HG02852 (cell line): ENCODE measurements at regions not wholly inside any gene's neighbourhood (a gene's known extent, or its start where the extent isn't known, plus 50 kb on each side); places are given as distances from the start of the nearest gene placed in this dataset.
A peak's percentile ranks its signal among the peaks of the same experiment; 100 is the strongest.

Source experiments
- ATAC-seq: cut with Tn5 transposase; IDR thresholded peaks from one replicate; pipeline ENCODE4 v1.9.1; 2021; ENCODE audit warnings: mild to moderate bottlenecking, moderate library complexity; ENCODE audit not compliant: unreplicated experiment

DNA sequence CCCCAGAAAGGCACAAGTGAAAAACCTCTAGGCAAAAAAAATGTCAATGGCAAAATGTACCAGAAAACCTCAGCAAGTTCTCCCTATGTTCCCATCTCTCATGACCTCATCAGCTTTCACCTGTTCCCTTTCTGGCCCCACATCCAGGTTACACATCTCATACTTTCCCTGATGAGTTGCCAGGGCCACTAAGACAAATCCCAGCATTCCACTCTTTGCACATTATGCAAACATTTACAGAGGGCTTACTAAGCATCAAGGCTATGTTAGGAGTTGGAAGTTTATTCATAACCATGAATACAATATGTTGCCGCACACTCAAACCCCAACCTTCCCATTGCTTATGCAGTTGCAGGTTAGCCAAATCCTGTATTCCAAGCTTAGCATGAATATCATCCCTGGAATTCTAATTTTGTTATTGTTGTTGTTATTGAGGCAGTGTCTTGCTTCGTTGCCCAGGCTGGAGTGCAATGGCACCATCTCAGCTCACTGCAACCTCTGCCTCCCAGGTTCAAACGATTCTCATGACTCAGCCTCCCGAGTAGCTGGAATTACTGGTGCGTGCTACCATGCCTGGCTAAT lies 129.3 kb upstream of the UBE2E2 start:
- ATAC-seq: no peak

DNA sequence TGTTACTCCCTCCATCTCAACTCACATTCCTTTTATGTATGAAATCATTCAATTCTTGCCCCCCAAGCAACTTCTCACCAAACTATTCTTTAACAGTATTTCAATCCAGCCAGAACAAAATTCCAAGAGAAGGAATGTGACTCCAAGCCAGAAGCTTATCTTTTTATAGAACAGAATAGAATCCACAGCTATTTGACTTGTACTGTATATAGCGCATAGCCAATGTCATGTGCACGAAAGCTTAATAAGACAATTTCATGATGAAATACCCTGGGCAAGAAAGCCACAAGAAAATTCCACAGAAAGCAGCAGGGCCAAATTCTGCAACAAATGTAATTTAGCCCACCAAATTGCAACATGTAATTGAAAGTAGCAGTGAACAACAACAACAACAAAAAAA lies 127.6 kb upstream of the UBE2E2 start:
- no peak for ATAC-seq

DNA sequence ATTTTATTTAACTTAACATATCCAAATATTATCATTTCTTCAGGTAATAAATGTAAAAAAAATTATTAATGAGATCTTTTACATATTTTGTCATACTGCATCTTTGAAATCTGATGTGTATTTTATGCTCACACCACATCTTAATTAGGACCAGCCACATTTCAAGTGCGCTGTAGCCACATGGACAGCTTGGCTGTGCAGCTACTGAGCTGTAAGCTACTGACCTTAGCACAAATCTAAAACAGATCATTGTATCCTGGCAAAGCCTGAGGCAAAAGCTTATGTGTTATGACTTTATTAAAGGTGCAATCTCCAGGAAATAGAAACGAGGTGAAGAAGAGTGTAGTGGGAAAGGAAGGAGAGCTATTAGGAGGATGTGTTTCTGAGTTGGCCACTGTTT lies 126.7 kb upstream of the UBE2E2 start:
- ATAC-seq: no peak

DNA sequence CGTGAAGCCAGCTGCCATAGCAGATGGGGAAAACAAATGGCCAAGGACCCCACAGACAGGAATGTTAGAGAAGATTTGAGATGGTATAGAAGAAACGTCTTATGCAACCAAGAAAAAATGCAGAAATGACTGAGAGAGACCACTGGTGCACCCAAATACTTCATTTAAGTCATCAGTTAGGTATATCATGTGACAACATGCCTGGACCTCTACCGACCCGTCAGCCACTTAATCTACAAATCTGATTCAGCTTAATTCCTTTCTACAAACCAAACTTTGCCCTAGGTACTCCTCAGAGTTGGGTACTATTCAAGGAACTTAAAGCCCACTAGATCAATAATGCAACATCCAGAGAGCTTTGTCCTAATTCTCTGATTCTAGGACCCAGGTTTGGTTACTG lies 126.0 kb upstream of the UBE2E2 start:
- no peak for ATAC-seq

DNA sequence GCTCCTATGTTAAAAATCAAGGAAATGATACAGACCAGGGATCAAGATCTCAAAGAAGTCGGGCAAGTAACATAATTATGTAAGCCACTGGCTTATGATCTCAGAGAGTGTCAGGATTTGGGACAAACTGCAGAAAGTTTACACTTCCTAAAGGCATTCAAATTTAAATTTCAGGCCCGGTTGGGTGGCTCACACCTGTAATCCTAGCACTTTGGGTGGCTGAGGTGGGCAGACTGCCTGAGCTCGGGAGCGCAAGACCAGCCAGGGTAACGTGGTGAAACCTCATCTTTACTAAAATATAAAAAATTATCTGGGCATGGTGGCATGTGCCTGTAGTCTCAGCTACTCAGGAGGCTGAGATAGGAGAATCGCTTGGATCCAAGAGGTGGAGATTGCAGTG lies 124.4 kb upstream of the UBE2E2 start:
- ATAC-seq: no peak

DNA sequence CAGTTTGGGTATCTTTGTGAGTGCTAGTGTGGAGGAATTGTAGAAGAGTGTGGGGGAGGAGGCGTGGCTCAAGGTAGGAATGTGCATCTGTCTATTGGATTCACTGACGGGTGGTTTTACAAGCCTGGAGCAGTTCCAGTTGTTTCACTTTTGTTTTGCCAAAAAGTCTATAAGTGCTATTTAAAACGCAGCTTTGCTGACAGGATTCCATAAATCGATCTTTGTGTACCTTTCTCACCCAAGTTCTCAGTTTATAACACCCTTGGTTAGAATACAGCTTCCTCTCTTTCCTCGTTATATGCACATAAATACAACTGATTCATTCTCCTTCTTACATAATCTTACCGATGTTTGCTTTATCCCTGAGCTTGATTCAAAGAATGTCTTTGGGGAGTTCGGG lies 123.2 kb upstream of the UBE2E2 start:
- ATAC-seq: no peak

DNA sequence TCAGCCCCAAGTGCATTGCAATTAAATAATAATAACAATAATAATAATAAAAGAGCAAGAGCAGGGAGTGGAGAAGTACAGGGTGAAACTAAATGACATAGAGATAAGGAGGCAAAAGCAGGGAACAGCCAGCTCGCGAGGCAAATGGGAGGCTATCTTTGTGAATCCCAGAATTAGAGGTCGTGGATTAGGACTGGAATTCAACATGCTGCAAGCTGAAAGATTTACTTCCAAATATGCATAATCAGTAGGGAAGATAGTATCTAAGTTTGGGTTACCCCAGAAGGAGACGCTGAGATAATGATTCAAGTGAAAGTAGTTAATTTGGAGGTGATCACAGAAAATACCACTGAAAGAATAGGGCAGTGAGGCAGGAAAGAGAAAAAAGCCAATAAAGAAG lies 119.4 kb upstream of the UBE2E2 start:
- ATAC-seq: no peak

DNA sequence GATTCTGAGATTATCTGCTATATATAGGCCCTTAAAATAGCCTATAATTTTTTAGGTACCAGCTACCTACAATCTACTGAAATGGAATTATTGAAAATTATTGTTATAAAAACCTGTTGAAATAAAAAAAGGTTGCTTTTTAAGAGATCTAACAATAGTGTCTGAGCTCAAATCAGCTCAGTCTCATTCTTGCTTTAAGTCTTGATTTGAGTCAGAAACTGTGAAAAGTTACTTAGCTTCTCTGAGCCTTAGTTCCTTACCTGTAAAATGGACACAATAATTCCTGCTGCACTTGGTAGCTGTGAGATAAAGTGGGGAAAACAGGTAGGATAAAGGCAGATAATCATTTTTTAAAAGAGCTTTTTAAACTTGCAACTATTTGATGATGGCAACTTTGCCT lies 118.8 kb upstream of the UBE2E2 start:
- ATAC-seq: peak; percentile 70

DNA sequence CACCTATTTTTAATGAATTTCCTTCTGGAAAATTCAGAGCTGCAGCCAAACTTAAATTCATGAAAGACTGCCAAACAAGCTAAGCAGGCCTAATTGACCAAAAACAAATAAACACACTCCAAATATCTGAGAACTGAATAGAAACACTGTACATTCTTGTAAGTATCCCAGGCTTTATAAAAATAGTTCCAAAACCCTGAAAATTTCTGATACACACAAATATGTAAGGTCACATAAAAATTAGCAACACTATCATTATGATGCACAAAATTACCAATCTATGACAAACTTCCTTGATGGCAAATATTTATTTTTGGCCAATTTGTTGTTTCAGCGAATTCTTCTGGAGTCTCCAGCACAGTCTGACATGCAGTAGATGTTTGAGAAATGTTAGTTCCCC lies 117.9 kb upstream of the UBE2E2 start:
- no peak for ATAC-seq

DNA sequence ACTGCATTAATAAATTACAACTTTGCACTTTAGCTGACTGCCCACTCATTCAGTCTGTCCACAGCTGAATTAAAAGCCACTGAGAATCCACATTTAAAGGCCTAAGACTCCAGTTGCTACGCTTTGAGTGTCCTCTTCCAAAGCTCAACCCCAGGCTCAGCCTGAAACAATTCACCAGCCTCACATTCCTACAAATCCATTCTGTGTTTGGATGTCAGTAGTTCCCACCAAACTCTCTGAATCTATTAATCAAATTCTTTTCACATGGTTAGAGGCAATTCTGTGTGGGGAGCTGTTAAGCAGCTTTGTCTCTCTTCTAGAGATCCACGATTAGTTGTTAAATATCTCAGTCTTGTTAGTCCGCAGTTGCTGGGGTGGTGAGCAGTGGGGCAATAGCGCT lies 116.8 kb upstream of the UBE2E2 start:
- ATAC-seq: no peak

DNA sequence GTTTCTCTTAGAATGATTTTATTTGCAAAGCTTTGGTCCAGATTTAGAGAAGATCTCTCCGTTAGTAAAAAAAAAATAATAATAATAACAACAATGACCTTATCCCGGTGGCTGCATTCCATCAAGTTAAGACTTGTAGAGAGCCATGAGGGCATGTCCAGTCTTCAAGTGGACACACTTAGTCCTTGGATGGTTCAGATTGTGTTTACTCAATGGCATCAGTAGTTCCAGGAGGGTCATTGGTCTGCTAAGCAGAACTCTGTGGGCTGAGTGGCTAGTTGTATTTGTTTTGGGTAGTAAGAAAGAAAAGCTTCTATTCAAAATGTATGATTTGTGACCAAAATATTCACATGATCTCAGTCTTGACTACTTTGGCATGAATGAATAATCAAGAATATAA lies 116.3 kb upstream of the UBE2E2 start:
- ATAC-seq: no peak

DNA sequence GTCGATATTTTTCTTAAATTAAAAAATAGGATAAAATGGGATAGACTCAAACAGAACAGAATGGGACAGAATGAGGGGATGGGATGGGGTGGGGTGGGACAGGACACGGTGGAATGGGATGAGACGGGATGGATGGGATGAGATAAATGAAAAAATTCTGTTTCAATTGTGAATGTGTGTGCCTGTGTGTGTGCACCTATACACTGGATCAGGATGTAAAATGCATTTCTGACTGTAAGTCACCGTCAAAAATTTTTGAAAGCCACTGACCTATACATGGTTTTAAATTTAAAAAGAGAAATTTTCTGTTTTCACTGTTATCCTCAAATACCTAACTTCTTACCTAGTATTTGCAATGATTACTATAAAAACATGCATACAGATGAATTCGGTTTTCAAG lies 108.7 kb upstream of the UBE2E2 start:
- no peak for ATAC-seq

DNA sequence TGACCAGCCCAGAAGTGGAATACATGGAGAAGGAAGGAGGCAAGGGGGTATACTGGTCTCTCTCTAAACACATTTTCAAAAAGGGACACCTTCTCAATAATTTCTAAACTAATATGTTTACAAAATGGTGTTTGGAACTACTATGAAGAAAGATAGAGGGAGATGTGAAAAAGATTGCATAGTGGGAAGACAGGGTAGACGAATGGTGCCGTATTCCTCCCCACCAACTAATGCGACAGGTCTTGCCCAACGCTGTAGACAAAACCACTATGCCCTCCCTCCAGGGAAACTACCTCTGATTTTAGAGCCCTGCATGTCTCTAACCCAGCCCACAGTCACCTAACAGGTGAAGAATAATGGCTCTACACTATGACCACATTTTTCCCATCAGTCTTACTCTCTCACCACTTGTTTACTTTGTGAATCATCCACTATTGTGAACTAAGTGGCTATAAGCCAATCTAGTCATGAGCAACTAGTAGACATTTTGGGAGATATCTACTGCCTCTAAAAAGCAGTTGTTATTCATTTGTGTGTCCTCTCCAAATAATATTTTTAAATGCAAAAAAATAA lies 108.2 kb upstream of the UBE2E2 start:
- ATAC-seq: no peak

DNA sequence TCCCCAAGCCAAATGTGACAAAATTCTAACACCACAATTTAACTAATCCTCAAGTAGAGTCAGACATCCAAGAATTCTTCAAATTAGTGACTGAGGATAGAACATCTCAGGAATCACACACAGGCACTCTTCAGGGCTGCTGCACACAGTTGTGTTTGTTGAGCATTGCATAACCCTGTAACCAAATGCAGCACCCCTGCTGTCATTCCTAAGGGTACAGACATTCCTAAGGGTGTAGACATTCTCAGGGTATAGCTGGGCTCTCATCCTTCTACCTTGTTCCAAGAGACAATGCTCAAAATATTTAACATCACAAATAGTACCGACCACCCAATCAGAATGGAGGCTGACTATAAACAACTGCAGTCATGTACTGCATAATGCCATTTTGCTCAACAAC lies 107.1 kb upstream of the UBE2E2 start:
- no peak for ATAC-seq

DNA sequence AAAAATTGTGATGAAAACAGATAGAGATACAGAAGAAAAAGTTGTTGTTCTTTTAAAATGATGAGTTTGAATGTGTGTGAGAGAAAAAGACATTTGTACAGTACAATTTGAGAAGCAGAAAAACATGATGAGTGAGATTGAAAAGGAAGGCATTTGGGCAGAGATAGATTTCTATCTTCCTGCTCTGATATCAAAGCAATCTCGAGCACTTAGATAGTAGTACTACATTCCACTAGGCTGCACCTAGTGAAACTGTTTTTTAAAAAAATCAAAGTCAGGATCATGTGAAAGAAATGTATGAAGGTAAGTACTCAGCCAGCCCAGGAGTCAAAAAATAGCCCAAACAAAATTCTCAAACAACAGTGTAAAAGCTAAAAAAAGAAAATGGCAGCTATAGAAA lies 104.1 kb upstream of the UBE2E2 start:
- ATAC-seq: no peak

DNA sequence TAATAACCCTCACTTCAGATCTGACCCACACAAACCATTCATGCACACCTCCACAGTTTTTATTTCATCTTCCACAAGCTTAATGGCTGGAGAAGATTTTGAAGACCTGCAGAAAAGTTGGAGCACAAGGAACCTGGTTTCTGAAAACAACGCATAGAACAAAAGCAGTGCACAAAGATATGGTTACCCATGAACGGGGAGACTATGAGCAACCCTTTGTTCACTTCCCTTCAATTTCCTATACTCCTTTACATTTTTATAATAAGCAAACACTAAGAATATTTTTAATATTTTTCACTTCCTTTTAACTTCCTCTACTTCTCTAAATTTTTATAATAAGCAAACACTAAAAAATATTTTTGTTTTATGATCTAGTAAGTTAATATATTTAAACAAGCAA lies 103.5 kb upstream of the UBE2E2 start:
- ATAC-seq: no peak

DNA sequence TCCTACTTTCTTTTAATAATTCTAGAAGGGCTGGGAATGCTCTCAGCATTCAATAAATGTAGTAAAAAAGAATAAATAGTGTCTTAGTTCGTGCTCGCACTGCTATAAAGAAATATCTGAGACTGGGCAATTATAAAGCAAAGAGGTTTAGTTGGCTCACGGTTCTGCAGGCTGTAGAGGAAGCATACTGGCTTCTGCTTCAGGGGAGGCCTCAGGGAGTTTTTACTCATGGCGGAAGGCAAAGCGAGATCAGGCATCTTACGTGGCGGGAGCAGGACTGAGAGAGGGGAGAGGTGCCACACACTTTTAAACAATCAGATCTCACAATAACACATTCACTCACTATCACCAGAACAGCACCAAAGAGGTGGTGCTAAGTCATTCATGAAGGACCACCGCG lies 103.0 kb upstream of the UBE2E2 start:
- ATAC-seq: no peak

DNA sequence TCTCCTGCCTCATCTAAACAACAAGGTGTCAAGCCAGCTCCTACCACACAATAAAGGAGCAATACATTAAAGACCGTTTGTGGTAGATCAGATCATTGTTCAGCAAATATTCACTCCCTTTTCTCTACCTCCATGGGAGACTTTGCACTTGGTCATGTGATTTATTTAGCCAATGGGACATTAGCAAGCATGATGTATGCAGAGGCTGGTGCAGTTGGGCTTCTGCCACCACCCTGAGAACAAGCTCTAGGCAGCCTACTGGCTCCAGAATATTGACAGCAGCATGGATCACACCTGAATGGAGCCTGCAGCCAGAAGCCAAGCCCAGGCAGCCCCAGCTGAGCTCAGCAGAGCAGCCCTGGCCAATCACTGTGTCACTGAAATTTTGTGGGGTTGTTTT lies 99.4 kb upstream of the UBE2E2 start:
- ATAC-seq: no peak

DNA sequence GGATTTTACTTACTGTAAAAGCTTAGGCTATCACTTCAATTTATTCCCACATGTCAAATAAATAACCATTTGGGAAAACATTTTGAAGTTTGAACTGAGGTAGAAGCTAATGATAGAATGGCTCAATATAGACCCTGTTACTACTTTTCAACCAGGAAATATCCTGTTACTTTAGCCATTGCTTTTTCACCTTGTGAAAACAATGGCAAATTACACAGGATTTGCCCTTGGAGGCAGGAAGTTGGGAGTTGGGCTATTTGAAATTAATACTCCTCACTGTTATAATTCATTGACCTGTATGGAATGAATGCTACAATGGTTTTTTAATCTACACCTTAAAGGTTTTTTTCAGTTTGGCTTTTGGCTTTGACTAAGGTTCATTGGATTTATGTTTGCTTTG lies 98.1 kb upstream of the UBE2E2 start:
- no peak for ATAC-seq

DNA sequence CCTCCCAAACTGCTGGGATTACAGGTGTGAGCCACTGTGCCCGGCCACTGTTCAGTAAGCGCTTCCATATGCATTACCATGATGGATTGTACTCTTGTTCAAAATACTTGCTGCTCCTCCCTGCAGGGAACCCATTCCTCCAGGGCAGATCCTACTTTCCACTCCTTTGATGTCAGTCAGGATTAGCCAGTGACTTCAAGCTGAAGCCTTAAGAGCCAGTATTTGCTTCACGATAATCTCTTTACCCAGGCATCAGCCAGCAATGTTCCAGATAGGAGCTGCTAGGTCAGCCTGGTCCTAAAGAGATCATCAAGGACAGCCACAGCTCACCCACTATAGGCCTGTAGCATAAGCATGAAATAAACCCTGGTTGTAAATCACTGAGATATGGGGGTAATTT lies 96.5 kb upstream of the UBE2E2 start:
- ATAC-seq: no peak

DNA sequence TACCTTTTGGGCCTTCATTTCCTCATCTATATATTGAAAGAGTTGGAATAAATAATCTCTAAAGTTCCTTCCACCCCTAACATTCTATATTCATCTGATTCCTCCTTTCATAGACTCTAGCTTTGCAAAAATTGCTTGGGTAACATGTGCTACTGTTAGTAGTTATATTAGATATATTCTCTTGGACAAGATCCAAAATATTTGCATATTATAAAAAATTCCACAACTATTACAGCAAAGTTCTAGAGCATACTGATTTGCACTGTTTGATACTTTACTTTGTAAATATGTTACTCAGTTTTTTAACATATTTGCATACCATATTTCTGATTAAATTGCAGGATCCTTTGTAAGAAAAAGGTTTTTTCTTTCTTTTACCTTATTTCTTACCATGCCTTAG lies 95.9 kb upstream of the UBE2E2 start:
- no peak for ATAC-seq

DNA sequence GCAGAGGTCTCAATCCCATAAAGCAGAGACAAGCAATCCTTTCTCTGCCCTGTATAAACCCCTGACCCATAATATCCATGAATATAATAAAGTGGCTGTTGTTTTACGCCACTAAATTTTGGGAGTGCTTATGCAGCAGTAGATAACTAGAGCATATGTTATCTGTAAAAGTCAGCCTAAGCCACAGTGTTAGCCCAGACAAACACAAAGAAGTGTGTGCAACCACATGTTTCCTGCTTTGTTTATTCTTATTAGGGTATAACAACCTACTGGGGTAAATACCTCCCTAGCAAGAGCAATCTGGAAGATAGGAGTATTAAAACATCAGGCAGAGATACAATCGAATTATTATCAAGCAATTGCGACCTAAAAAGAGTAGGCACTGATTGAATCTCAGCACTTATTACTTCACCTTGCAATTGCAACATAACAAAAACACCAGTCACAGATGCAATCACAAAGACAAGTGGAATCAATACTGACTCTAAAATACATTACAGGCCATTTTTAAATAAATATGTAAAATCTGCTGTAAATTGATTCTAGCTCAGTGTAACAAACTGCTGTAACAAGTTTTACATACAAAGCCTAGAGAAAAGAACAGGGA lies 94.6 kb upstream of the UBE2E2 start:
- no peak for ATAC-seq

DNA sequence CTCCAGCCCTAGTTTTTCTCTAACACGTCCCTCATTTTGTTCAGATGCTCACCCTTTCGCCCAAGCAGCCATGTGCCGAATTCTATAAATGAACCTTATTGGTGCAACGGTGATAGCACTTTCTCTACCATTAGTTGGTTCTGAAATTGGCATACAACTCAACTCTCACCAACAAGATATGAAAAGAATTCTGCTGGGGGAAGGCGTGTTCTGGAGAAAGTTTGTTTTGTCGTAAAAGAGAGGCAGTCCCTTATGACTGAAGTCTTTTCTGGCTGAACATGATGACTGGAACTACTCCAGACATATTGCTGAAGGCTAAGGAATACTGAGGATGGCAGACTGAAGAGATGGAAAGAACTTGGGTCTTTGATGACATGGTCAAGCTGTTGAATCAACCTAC lies 91.8 kb upstream of the UBE2E2 start:
- ATAC-seq: no peak
